H1 (cell line): ENCODE measurements at regions not wholly inside any gene's neighbourhood (a gene's known extent, or its start where the extent isn't known, plus 50 kb on each side); places are given as distances from the start of the nearest gene placed in this dataset.

Experiments
- CTCF ChIA-PET: fragments of 300-600 bp; sonication (Branson Sonifier 250); formaldehyde crosslinking; loops from one replicate; lab custom pipeline; 2021; ENCODE audit not compliant: partially characterized antibody; lab: Charles Lee
- POLR2A ChIA-PET: fragments of 300-600 bp; sonication (Branson Sonifier 250); formaldehyde crosslinking; loops from one replicate; lab custom pipeline; 2021; ENCODE audit warnings: inconsistent platforms; ENCODE audit not compliant: partially characterized antibody; lab: Charles Lee
- DNase-seq, 2 experiments: peaks; one replicate each; pipeline versions ENCODE4 v3.0.0 to v3.0.0-alpha.2; 2010 to 2022; ENCODE audit warnings: low spot score in 2 of 2, low read depth in 1 of 2, mixed read lengths in 1 of 2
- FAIRE-seq: peaks from 2 replicates; lab custom pipeline; 2011; peaks lifted over from hg19 to GRCh38; lab: Jason Lieb, UNC
- H2AFZ ChIP-seq: 2 replicates; pipeline ENCODE4 v1.8.1; 2012; ENCODE audit warnings: low read length, inconsistent platforms
- H2AK5ac ChIP-seq: 2 replicates; pipeline ENCODE4 v1.6.1; 2013; ENCODE audit warnings: low read depth, low read length
- H2BK120ac ChIP-seq: replicated peaks from 2 replicates; pipeline ENCODE3; 2013; ENCODE audit warnings: low read depth, low read length, inconsistent platforms
- H2BK12ac ChIP-seq: 2 replicates; pipeline ENCODE4 v1.6.1; 2013; ENCODE audit warnings: low read depth, low read length
- H2BK15ac ChIP-seq: 2 replicates; pipeline ENCODE4 v1.6.1; 2013; ENCODE audit warnings: low read length
- H2BK20ac ChIP-seq: 2 replicates; pipeline ENCODE4 v1.6.1; 2013; ENCODE audit warnings: low read length
- H2BK5ac ChIP-seq: 2 replicates; pipeline ENCODE4 v1.6.1; 2013; ENCODE audit warnings: low read depth, low read length
- H3K14ac ChIP-seq: 2 replicates; pipeline ENCODE4 v1.6.1; 2013; ENCODE audit warnings: inconsistent platforms; ENCODE audit not compliant: insufficient read length
- H3K18ac ChIP-seq: 2 replicates; pipeline ENCODE4 v1.6.1; 2013; ENCODE audit warnings: low read length; ENCODE audit errors: extremely low read depth
- H3K23ac ChIP-seq: 2 replicates; pipeline ENCODE4 v1.6.1; 2013; ENCODE audit warnings: inconsistent platforms; ENCODE audit not compliant: insufficient read length
- H3K23me2 ChIP-seq: 2 replicates; pipeline ENCODE4 v1.6.1; 2013; ENCODE audit warnings: low read depth, low read length
- H3K27ac ChIP-seq: 2 replicates; pipeline ENCODE4 v1.6.1; 2011; ENCODE audit warnings: low read depth, low read length, inconsistent platforms
- H3K27me3 ChIP-seq, 4 experiments: replicated peaks in 1 of 4; 1 replicate in 1 of 4; 2 replicates in 3 of 4; pipeline versions ENCODE4 v1.6.1 to v1.8.1; 2011 to 2013; ENCODE audit warnings: low read length in 3 of 4, mild to moderate bottlenecking in 3 of 4, inconsistent platforms in 2 of 4, mixed read lengths in 2 of 4, moderate library complexity in 1 of 4; ENCODE audit not compliant: control insufficient read depth in 3 of 4, insufficient read depth in 3 of 4; ENCODE audit errors: extremely low read depth in 1 of 4
- H3K36me3 ChIP-seq, 4 experiments: 2 replicates each; pipeline versions ENCODE4 v1.6.1 to v1.8.1; 2011 to 2013; ENCODE audit warnings: mild to moderate bottlenecking in 4 of 4, low read length in 3 of 4, moderate library complexity in 2 of 4, control low read depth in 1 of 4, inconsistent platforms in 1 of 4; ENCODE audit not compliant: insufficient read depth in 4 of 4, control insufficient read depth in 2 of 4
- H3K4ac ChIP-seq: replicated peaks from 2 replicates; pipeline ENCODE3; 2013; ENCODE audit warnings: low read length, low read depth, mixed read lengths, inconsistent platforms; ENCODE audit not compliant: insufficient read length
- H3K4me1 ChIP-seq, 4 experiments: replicated peaks in 1 of 4; 1 replicate in 1 of 4; 2 replicates in 3 of 4; pipeline versions ENCODE4 v1.6.1 to v1.8.1; 2011 to 2013; ENCODE audit warnings: low read length in 3 of 4, inconsistent platforms in 2 of 4, mixed read lengths in 1 of 4; ENCODE audit not compliant: insufficient read depth in 4 of 4, control insufficient read depth in 3 of 4
- H3K4me2 ChIP-seq, 2 experiments: 2 replicates each; pipeline versions ENCODE4 v1.6.1 to v1.8.1; 2011 to 2013; ENCODE audit warnings: low read depth in 2 of 2, low read length in 2 of 2, control low read depth in 1 of 2, inconsistent platforms in 1 of 2, mild to moderate bottlenecking in 1 of 2; ENCODE audit not compliant: insufficient read depth in 1 of 2
- H3K4me3 ChIP-seq, 4 experiments: fragments of 200-600, 300-600 bp in 1 of 4; sonication (generic), shearing (Covaris generic), sonication (Bioruptor Twin) in 1 of 4; 2 replicates each; pipeline versions ENCODE4 v1.5.1 to v1.8.1; 2011 to 2016; ENCODE audit warnings: low read length in 4 of 4, low read depth in 3 of 4, control low read depth in 2 of 4, inconsistent platforms in 2 of 4, mild to moderate bottlenecking in 2 of 4, mixed read lengths in 1 of 4, moderate library complexity in 1 of 4; ENCODE audit not compliant: insufficient read depth in 2 of 4; ENCODE audit errors: extremely low read depth in 1 of 4
- H3K56ac ChIP-seq: replicated peaks from 2 replicates; pipeline ENCODE3; 2013; ENCODE audit warnings: low read depth, mild to moderate bottlenecking, mixed read lengths, low read length, inconsistent platforms; ENCODE audit not compliant: insufficient read length
- H3K79me1 ChIP-seq: 2 replicates; pipeline ENCODE4 v1.6.1; 2013; ENCODE audit warnings: low read depth, low read length, control low read depth
- H3K79me2 ChIP-seq, 2 experiments: 2 replicates each; pipeline versions ENCODE4 v1.6.1 to v1.8.1; 2012 to 2013; ENCODE audit warnings: low read length in 2 of 2, mild to moderate bottlenecking in 2 of 2, inconsistent platforms in 1 of 2; ENCODE audit not compliant: insufficient read depth in 2 of 2, control insufficient read depth in 1 of 2
- H3K9ac ChIP-seq, 4 experiments: replicated peaks in 1 of 4; 1 replicate in 1 of 4; 2 replicates in 3 of 4; pipeline versions ENCODE4 v1.6.1 to v1.8.1; 2011 to 2013; ENCODE audit warnings: low read depth in 3 of 4, low read length in 3 of 4, control low read depth in 2 of 4, mild to moderate bottlenecking in 2 of 4, moderate library complexity in 2 of 4, inconsistent platforms in 1 of 4; ENCODE audit errors: extremely low read depth in 1 of 4
- H3K9me3 ChIP-seq, 2 experiments: 2 replicates each; pipeline versions ENCODE4 v1.6.1 to v1.8.1; 2012 to 2013; ENCODE audit warnings: mild to moderate bottlenecking in 2 of 2, moderate library complexity in 2 of 2, control low read depth in 1 of 2, inconsistent platforms in 1 of 2, low read depth in 1 of 2, low read length in 1 of 2, mixed read lengths in 1 of 2; ENCODE audit not compliant: insufficient read depth in 2 of 2
- H4K20me1 ChIP-seq, 2 experiments: replicated peaks in 1 of 2; 2 replicates each; pipeline versions ENCODE3 to v1.8.1; 2011 to 2013; ENCODE audit warnings: inconsistent platforms in 2 of 2, low read length in 2 of 2, mild to moderate bottlenecking in 1 of 2; ENCODE audit not compliant: insufficient read depth in 2 of 2, control insufficient read depth in 1 of 2
- H4K5ac ChIP-seq: 2 replicates; pipeline ENCODE4 v1.6.1; 2013; ENCODE audit warnings: low read length, low read depth, mixed read lengths, inconsistent platforms; ENCODE audit not compliant: insufficient read length
- H4K8ac ChIP-seq: 2 replicates; pipeline ENCODE4 v1.8.0; 2013; ENCODE audit warnings: mild to moderate bottlenecking, moderate library complexity, low read length, inconsistent platforms; ENCODE audit not compliant: insufficient read depth; ENCODE audit errors: extremely low read depth
- H4K91ac ChIP-seq: replicated peaks from 2 replicates; pipeline ENCODE3; 2013; ENCODE audit warnings: low read length, mixed read lengths, inconsistent platforms; ENCODE audit not compliant: insufficient read length
- CBX8 ChIP-seq: fragments of 300-800, 300-1000 bp; sonication (generic); IDR thresholded peaks from 2 replicates; pipeline ENCODE4 v1.7.1; 2016; ENCODE audit warnings: low read depth, low read length, borderline replicate concordance
- CHD1 ChIP-seq: IDR thresholded peaks from 2 replicates; pipeline ENCODE4 v1.6.1; 2012; ENCODE audit warnings: low read depth, low read length, improper control_type of control experiment
- FOSL1 ChIP-seq: IDR thresholded peaks from 2 replicates; pipeline ENCODE4 v1.6.1; 2011; ENCODE audit warnings: mild to moderate bottlenecking, low read depth, low read length, moderate library complexity; ENCODE audit not compliant: insufficient read depth
- GTF2F1 ChIP-seq: IDR thresholded peaks from 2 replicates; pipeline ENCODE4 v1.6.1; 2012; ENCODE audit warnings: low read depth, low read length, improper control_type of control experiment, borderline replicate concordance
- HDAC6 ChIP-seq: IDR thresholded peaks from one replicate; pipeline ENCODE4 v1.7.1; 2012; ENCODE audit warnings: low read depth, mild to moderate bottlenecking, inconsistent platforms, low read length, moderate library complexity
- NRF1 ChIP-seq: IDR thresholded peaks from 2 replicates; pipeline ENCODE4 v1.6.1; 2011; ENCODE audit warnings: mild to moderate bottlenecking, low read depth, low read length, improper control_type of control experiment
- POLR2AphosphoS5 ChIP-seq: IDR thresholded peaks from 2 replicates; pipeline ENCODE4 v1.6.1; 2011; ENCODE audit warnings: low read depth, low read length
- RFX5 ChIP-seq: IDR thresholded peaks from 2 replicates; pipeline ENCODE4 v1.6.1; 2011; ENCODE audit warnings: low read depth, low read length, improper control_type of control experiment, borderline replicate concordance
- SRF ChIP-seq: IDR thresholded peaks from 2 replicates; pipeline ENCODE4 v1.6.1; 2011; ENCODE audit warnings: mild to moderate bottlenecking, low read depth, low read length, moderate library complexity
- SUZ12 ChIP-seq: fragments of 200-600 bp; sonication (generic); IDR thresholded peaks from 2 replicates; pipeline ENCODE4 v1.6.1; 2012; ENCODE audit warnings: mild to moderate bottlenecking, inconsistent platforms, low read length, moderate library complexity, mixed read lengths
- TAF1 ChIP-seq: IDR thresholded peaks from 2 replicates; pipeline ENCODE4 v1.6.1; 2011; ENCODE audit warnings: mild to moderate bottlenecking, low read depth, low read length
- TBP ChIP-seq: IDR thresholded peaks from 2 replicates; pipeline ENCODE4 v1.6.1; 2011; ENCODE audit warnings: low read depth, low read length, improper control_type of control experiment
- ZNF274 ChIP-seq: IDR thresholded peaks from 2 replicates; pipeline ENCODE4 v1.7.0; 2012; ENCODE audit warnings: low read length, borderline replicate concordance; ENCODE audit errors: extremely low read depth
- TF ChIP-seq, protein P1 (sequence below): IDR thresholded peaks from 2 replicates; pipeline ENCODE4 v1.6.1; 2011; ENCODE audit warnings: low read depth, mild to moderate bottlenecking, low read length; ENCODE audit not compliant: insufficient read depth
- TF ChIP-seq, protein P2 (sequence below): IDR thresholded peaks from 2 replicates; pipeline ENCODE4 v1.6.1; 2012; ENCODE audit warnings: inconsistent platforms

GRCh38 chr4:137583671-137584070, 51.4 kb upstream of the PCDH18 start:
- Histone ChIP-seq H2AK5ac (no peak overlapping the region), H2BK5ac (no peak overlapping the region), H2BK120ac (no peak overlapping the region), H2BK20ac (no peak overlapping the region), H3K56ac (no peak overlapping the region), H3K4me1 (no peaks in the 10 kb centered on the region), H3K14ac (no peak overlapping the region), H3K4me2 (no peak overlapping the region), H3K27me3 (no peaks in the 10 kb centered on the region), H3K9ac (no peak overlapping the region), H2BK15ac (no peak overlapping the region), H3K79me1 (no peaks in the 10 kb centered on the region), H4K8ac (no peak overlapping the region), H2AFZ (no peak overlapping the region), H3K9me3 (no peaks in the 10 kb centered on the region), H4K5ac (no peak overlapping the region), H3K23me2 (no peaks in the 10 kb centered on the region), H2BK12ac (no peak overlapping the region), H3K27ac (no peak overlapping the region), H3K18ac (no peak overlapping the region), H4K91ac (no peak overlapping the region), H3K4me3 (no peak overlapping the region), H4K20me1 (no peaks in the 10 kb centered on the region), H3K79me2 (no peaks in the 10 kb centered on the region), H3K4ac (no peak overlapping the region), H3K23ac (no peak overlapping the region), H3K36me3 (no peaks in the 10 kb centered on the region)
- POLR2A ChIA-PET: no interaction called here
- DNase-seq: no peak
- FAIRE-seq: no peak
- CTCF ChIA-PET: interaction anchor here (1.5 kb wide), 1 partner anchor 403 kb away, joined by 3 read pairs; no protein-coding TSS in a partner anchor
- TF ChIP-seq CHD1 (no peak), SRF (no peak), FOSL1 (no peak), ZNF274 (no peak), NRF1 (no peak), RFX5 (no peak), GTF2F1 (no peak), TAF1 (no peak), SUZ12 (no peak), HDAC6 (no peak), CBX8 (no peak), POLR2AphosphoS5 (no peak), TBP (no peak)
- TF ChIP-seq, protein P1, sequence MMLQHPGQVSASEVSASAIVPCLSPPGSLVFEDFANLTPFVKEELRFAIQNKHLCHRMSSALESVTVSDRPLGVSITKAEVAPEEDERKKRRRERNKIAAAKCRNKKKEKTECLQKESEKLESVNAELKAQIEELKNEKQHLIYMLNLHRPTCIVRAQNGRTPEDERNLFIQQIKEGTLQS: no peak
- TF ChIP-seq, protein P2, sequence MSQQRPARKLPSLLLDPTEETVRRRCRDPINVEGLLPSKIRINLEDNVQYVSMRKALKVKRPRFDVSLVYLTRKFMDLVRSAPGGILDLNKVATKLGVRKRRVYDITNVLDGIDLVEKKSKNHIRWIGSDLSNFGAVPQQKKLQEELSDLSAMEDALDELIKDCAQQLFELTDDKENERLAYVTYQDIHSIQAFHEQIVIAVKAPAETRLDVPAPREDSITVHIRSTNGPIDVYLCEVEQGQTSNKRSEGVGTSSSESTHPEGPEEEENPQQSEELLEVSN: no peak
